GM12878 (cell line): ENCODE measurements at regions not wholly inside any gene's neighbourhood (a gene's known extent, or its start where the extent isn't known, plus 50 kb on each side); places are given as distances from the start of the nearest gene placed in this dataset.

ENCODE experiments used
- CBFB ChIP-seq: IDR thresholded peaks from 2 replicates; pipeline ENCODE4 v1.6.1; 2016; ENCODE audit warnings: antibody characterized with exemption, low read depth
- NR2C1 ChIP-seq: fragments of 450-650 bp; IDR thresholded peaks from 2 replicates; pipeline ENCODE4 v1.6.1; 2017; ENCODE audit warnings: antibody characterized with exemption, mild to moderate bottlenecking, moderate library complexity
- SMARCA5 ChIP-seq: fragments of 450-650 bp; IDR thresholded peaks from 2 replicates; pipeline ENCODE4 v1.6.1; 2017; ENCODE audit warnings: mild to moderate bottlenecking
- SRF ChIP-seq, 2 experiments: IDR thresholded peaks; 2 replicates each; pipeline ENCODE4 v1.6.1; 2011; ENCODE audit warnings: low read depth in 2 of 2, low read length in 2 of 2, mild to moderate bottlenecking in 1 of 2, moderate library complexity in 1 of 2
- TF ChIP-seq, protein P1 (sequence below): IDR thresholded peaks from 2 replicates; pipeline ENCODE4 v1.6.1; 2012; ENCODE audit warnings: mild to moderate bottlenecking, low read depth, low read length
- TF ChIP-seq, protein P2 (sequence below): fragments of 450-650 bp; IDR thresholded peaks from 2 replicates; pipeline ENCODE4 v1.6.1; 2018; ENCODE audit warnings: mild to moderate bottlenecking, low read depth, moderate library complexity; ENCODE audit not compliant: partially characterized antibody

DNA sequence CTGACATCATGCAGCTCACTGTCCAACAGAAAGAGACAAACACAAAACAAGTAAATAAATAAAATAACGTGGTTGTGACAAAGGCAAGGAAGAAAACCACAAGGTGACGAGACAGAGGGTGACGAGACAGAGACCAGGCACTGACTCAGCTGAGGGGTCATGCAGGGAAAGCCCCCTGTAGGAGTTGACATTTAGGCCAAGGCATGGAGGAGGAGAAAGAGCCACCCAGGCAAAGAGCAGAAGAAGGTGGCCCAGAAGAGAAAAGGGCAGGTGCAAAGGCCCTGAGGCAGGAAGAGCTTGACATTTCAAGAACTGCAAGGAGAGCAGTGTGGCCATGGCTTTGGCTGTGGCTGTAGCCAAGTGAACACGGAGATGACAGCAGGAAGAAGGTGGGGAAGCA, 65.1 kb upstream of the ID3 start (continued):
- TF ChIP-seq, protein P1, sequence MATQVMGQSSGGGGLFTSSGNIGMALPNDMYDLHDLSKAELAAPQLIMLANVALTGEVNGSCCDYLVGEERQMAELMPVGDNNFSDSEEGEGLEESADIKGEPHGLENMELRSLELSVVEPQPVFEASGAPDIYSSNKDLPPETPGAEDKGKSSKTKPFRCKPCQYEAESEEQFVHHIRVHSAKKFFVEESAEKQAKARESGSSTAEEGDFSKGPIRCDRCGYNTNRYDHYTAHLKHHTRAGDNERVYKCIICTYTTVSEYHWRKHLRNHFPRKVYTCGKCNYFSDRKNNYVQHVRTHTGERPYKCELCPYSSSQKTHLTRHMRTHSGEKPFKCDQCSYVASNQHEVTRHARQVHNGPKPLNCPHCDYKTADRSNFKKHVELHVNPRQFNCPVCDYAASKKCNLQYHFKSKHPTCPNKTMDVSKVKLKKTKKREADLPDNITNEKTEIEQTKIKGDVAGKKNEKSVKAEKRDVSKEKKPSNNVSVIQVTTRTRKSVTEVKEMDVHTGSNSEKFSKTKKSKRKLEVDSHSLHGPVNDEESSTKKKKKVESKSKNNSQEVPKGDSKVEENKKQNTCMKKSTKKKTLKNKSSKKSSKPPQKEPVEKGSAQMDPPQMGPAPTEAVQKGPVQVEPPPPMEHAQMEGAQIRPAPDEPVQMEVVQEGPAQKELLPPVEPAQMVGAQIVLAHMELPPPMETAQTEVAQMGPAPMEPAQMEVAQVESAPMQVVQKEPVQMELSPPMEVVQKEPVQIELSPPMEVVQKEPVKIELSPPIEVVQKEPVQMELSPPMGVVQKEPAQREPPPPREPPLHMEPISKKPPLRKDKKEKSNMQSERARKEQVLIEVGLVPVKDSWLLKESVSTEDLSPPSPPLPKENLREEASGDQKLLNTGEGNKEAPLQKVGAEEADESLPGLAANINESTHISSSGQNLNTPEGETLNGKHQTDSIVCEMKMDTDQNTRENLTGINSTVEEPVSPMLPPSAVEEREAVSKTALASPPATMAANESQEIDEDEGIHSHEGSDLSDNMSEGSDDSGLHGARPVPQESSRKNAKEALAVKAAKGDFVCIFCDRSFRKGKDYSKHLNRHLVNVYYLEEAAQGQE, result no peak
- TF ChIP-seq SMARCA5 (peak; percentile 45), CBFB (no peak), NR2C1 (no peak), SRF (IDR thresholded peaks at IDR 0.05; ENCODE audit: low read depth in 2 of 2, low read length in 2 of 2) (no peak)
- TF ChIP-seq, protein P2, sequence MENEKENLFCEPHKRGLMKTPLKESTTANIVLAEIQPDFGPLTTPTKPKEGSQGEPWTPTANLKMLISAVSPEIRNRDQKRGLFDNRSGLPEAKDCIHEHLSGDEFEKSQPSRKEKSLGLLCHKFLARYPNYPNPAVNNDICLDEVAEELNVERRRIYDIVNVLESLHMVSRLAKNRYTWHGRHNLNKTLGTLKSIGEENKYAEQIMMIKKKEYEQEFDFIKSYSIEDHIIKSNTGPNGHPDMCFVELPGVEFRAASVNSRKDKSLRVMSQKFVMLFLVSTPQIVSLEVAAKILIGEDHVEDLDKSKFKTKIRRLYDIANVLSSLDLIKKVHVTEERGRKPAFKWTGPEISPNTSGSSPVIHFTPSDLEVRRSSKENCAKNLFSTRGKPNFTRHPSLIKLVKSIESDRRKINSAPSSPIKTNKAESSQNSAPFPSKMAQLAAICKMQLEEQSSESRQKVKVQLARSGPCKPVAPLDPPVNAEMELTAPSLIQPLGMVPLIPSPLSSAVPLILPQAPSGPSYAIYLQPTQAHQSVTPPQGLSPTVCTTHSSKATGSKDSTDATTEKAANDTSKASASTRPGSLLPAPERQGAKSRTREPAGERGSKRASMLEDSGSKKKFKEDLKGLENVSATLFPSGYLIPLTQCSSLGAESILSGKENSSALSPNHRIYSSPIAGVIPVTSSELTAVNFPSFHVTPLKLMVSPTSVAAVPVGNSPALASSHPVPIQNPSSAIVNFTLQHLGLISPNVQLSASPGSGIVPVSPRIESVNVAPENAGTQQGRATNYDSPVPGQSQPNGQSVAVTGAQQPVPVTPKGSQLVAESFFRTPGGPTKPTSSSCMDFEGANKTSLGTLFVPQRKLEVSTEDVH, result no peak
